Uterus (tissue), 2 donors: ENCODE measurements at regions not wholly inside any gene's neighbourhood (a gene's known extent, or its start where the extent isn't known, plus 50 kb on each side); places are given as distances from the start of the nearest gene placed in this dataset.

Source experiments
- CTCF ChIP-seq, 4 experiments: fragments of 200-600 bp in 2 of 4; fragments of 450-650 bp in 2 of 4; sonication (generic) in 2 of 4; IDR thresholded peaks; one replicate each; pipeline ENCODE4 v1.5.1; 2016 to 2019; ENCODE audit warnings: antibody characterized with exemption in 4 of 4, mild to moderate bottlenecking in 2 of 4, moderate library complexity in 1 of 4
- POLR2A ChIP-seq, 2 donors: fragments of 450-650 bp; IDR thresholded peaks; one replicate each; pipeline ENCODE4 v1.6.1; 2016; ENCODE audit warnings: antibody characterized with exemption in 2 of 2, mild to moderate bottlenecking in 1 of 2, moderate library complexity in 1 of 2

- TF ChIP-seq CTCF (IDR thresholded peaks at IDR 0.05) = no peak
- no peak for TF ChIP-seq POLR2A (IDR thresholded peaks at IDR 0.05)
These were observed 418.0 kb upstream of the IMPG1 start for GRCh38 chr6:76490456-76490855.
